Body of pancreas (tissue), 4 donors: ENCODE measurements at regions not wholly inside any gene's neighbourhood (a gene's known extent, or its start where the extent isn't known, plus 50 kb on each side); places are given as distances from the start of the nearest gene placed in this dataset.

Source experiments
- POLR2A ChIP-seq, 3 donors: fragments of 450-650 bp; IDR thresholded peaks; one replicate each; pipeline ENCODE4 v1.6.1; 2016; ENCODE audit warnings: antibody characterized with exemption in 3 of 3, mild to moderate bottlenecking in 2 of 3
- TF ChIP-seq, protein P1 (sequence below), 7 experiments: fragments of 450-650 bp in 4 of 7; fragments of 200-600 bp in 3 of 7; sonication (generic) in 3 of 7; IDR thresholded peaks; one replicate each; pipeline ENCODE4 v1.5.1; 2016 to 2019; ENCODE audit warnings: antibody characterized with exemption in 7 of 7

DNA sequence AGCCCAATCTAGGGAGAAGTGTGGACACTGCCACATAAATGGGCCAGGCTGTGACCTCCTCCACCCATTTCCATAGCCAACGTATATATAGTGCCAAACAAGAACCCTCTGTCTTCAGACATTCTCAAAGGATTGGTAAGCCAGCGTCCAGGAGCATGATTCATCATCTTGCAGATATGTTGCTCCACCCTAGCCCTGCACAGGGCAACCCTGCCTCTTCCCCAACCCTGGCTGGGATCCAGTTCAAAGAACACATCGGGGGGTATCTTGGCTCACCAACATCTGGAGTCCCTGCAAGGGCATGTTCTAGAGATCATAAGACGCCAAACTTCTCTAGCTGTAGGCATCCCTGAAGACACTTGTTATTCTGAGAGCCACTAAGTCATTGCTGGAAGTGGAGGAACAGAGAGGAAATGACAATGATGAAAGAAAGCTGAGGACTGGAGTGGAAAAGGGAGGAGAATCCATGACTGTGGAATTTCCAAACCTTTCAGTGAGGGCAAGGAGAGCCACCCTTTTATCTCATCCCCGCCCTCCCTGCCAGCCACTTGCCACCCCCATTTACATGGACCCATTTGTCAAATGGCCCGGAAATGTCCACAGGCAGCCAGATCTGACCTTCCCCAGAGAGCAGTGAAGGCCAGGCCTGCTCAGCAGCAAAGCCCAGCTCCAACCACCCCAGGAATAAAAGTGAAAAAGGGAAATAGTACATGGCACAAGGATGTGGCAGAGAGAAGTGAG lies 144.1 kb upstream of the CTTNBP2NL start:
- TF ChIP-seq, protein P1, sequence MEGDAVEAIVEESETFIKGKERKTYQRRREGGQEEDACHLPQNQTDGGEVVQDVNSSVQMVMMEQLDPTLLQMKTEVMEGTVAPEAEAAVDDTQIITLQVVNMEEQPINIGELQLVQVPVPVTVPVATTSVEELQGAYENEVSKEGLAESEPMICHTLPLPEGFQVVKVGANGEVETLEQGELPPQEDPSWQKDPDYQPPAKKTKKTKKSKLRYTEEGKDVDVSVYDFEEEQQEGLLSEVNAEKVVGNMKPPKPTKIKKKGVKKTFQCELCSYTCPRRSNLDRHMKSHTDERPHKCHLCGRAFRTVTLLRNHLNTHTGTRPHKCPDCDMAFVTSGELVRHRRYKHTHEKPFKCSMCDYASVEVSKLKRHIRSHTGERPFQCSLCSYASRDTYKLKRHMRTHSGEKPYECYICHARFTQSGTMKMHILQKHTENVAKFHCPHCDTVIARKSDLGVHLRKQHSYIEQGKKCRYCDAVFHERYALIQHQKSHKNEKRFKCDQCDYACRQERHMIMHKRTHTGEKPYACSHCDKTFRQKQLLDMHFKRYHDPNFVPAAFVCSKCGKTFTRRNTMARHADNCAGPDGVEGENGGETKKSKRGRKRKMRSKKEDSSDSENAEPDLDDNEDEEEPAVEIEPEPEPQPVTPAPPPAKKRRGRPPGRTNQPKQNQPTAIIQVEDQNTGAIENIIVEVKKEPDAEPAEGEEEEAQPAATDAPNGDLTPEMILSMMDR (IDR thresholded peaks at IDR 0.05): no peak
- TF ChIP-seq POLR2A (IDR thresholded peaks at IDR 0.05): no peak
